Amygdala (tissue), 56 donors: ENCODE measurements at regions not wholly inside any gene's neighbourhood (a gene's known extent, or its start where the extent isn't known, plus 50 kb on each side); places are given as distances from the start of the nearest gene placed in this dataset.

Experiments
- DNase-seq, 56 donors: peaks; one replicate each; lab custom pipeline; 2025; lab: John Stamatoyannopoulos, UW

GRCh38 chr2:37541516-37541915 is 129.9 kb downstream of the CDC42EP3 start:
- DNase-seq, result no peak

GRCh38 chr2:37543999-37544557 is 127.4 kb downstream of the CDC42EP3 start:
- no peak for DNase-seq

DNA sequence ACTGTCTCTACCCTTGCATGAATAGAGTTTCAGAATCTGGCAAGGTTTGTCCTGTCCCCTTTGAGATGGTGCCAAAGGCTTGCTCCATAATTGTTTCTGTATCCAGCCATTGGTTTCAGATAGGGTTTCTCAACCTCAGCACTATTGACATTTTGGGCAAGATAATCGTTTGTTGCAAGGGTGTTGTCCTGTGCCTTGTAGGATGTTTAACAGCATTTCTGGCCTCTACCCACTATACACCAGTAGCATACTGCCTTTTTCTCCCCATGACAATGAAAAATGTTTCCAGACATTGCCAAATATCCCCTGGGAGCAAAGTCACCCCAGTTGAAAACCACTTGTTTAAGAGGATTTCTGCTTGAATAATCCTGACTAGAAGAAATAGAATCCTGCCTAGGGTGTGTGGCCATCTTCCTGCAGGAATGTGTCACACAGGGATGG is 126.8 kb downstream of the CDC42EP3 start:
- DNase-seq, result no peak

DNA sequence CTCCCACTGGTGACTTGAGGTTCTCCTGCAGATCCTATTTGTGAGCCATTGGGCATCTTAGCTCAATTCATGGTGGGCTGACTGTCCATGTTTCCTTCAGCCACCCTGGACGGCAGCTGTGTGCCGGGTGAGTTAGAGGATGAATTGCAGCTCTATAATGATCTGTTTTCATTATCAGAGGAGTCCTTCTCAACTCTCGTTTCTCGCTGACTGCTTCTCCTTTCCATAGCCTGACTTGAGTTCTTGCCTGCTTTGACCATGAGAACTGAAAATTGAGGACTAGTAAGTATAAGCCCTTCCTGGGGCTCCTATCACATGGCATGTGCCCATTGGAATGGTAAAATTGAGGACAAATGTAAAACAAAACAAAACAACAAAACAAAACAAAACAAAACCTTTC is 121.8 kb downstream of the CDC42EP3 start:
- DNase-seq, result no peak

DNA sequence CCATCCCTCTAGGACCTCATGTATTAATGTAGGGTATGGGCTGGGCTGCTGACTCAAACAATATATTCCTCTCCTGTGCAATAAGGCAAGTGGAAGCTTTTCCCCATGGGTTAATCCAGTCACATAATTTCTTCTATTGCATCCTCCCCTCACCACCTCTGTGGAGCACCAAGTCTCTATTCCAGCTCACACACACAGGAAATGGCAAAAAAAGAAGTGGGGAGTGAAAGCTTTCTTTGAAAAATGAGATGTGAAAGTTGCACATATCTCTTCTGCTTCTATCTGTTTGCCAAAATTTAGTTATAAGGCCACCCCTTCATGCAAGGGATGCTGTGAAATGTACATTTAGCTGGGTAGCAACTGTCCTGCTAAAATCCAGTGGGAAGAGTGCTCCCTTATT is 121.3 kb downstream of the CDC42EP3 start:
- DNase-seq, result no peak

DNA sequence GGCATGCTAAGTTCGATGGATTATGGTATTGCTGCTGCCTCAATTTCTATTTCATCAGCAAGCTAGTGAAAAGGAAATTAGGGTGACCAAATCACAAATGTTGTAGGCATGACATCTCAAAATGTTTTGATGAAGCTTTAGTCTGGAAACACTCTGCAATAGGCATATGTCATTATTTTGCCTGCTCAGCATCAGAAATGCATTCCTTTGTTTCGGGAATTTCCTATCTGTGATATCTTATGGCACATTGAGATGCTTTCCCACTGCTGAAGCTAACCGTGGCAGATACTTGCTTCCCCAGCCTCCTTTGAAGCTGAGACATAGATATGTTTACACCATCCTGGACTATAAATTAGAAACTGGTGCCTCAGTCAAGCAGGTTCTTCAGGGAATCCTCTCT is 119.7 kb downstream of the CDC42EP3 start:
- DNase-seq, result no peak

DNA sequence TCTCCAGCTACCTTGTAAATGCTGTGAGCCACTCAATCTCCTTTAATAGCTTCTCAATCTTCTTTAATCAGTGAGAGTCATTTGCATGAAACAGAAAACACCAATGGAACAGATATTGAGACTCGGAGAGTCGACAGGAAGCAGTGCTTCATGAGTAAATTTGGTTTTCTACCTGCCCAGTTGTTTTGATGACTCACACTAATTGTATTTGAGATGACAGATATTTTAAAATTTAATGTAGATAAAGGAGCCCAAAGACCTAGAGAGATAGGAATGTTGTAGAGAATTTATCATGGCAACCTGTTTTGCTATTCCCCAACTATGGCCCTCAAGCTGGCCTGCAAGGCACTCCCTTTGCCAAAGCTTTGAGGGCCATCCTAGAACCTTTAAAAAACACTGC is 119.1 kb downstream of the CDC42EP3 start:
- DNase-seq, result no peak

- no peak for DNase-seq
These were observed 117.9 kb downstream of the CDC42EP3 start for GRCh38 chr2:37553411-37554154.

DNA sequence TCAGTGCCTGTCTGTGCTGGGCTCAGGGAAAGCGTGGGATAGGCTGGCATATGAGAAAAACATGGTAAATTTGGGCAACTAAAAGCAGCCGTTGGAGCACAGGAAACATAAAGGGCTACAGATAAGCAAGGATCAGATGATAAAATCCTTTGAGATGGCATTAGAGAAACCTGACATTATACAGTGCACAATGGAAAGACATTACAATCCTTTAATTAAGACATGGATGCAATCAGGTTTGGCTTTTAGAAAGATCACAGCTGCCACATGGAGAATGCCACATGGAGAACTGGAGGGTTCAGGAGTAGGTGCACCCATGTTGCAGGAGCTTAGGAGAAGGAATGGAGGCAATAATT is 117.3 kb downstream of the CDC42EP3 start:
- DNase-seq, result peak in 4 of 56 donors; percentile 7 to 41 (median 20)

- DNase-seq, result no peak
These were observed 116.8 kb downstream of the CDC42EP3 start for GRCh38 chr2:37554687-37555086.

GRCh38 chr2:37555457-37555856 is 116.0 kb downstream of the CDC42EP3 start:
- DNase-seq, result no peak

GRCh38 chr2:37556256-37556655 is 115.2 kb downstream of the CDC42EP3 start:
- no peak for DNase-seq

GRCh38 chr2:37558623-37559022 is 112.8 kb downstream of the CDC42EP3 start:
- peak in 2 of 56 donors; percentile 3 to 10 for DNase-seq

- no peak for DNase-seq
These were observed 111.1 kb downstream of the CDC42EP3 start for GRCh38 chr2:37560241-37560848.

DNA sequence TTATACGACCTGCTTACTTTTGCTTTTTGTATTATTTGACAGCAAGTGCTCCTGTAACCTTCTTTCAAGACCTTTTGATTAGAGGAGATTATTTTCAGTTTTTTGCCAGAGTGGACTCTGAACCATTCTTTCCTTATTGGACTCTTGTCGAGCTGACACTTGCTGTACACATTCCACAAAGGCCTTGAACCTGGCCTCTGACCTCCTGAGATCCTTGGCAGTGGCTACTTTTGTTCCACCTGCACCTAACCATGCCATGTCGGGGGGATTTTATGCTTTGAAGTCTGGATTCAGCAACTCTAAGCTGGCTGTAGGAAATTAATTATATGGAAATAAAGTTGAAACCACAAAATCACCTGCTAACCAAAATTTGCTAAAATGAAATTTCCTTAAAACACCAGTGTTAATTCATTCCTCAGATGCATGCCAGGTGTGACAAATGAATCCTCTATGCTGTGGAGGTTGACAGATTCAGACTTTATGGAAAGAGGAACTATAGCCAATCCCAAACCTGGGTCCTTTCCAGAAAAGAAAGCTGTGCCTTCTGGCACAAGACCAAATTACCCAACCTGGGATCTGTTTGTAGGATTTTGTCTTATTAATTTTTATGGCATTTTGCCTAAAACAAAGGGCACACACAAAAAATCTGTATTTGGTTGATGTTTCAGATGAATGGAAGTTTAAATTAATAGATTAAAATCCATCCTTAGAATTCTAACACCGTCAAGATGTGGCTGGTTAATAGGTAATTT is 110.4 kb downstream of the CDC42EP3 start:
- DNase-seq, result no peak

DNA sequence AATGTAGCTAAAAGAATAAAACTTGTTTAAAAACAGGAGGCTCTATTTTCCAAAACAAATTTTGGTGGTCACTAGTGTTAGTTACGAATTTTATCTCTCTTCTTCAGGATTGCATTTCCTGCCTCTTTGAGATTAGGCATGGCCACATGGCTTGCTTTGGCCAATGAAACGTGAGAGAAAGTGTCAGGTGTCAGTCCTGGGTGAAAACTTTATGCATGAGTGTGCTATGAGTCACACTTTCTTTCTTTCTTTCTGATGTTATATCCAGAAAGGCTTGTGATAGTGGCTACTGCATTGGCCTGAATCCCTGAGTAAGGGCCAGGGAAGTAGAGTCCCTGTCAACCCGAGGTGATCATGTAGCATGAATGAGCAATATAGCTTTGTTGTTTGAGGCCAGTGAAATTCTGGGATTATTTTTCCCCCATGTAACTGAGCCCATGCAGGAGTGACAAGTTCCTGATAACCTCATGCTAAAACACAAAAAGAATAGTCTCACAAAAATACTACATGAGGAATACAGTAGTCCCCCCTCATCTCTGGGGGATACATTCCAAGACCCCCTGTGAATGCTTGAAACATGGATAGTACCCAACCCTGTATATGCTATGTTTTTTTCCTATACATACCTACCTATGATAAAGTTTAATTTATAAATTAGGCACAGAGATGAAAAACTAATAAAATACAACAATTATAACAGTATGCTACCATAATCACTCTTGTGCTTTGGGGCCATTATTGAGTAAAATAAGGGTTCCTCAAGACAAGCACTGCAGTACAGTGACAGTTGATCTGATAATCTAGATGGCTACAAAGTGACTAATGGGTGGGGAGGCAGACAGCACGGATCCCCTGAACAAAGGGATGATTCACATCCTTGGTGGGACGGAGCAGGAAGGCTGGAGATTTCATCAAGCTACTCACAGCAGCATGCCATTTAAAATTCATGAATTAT is 109.5 kb downstream of the CDC42EP3 start:
- no peak for DNase-seq

DNA sequence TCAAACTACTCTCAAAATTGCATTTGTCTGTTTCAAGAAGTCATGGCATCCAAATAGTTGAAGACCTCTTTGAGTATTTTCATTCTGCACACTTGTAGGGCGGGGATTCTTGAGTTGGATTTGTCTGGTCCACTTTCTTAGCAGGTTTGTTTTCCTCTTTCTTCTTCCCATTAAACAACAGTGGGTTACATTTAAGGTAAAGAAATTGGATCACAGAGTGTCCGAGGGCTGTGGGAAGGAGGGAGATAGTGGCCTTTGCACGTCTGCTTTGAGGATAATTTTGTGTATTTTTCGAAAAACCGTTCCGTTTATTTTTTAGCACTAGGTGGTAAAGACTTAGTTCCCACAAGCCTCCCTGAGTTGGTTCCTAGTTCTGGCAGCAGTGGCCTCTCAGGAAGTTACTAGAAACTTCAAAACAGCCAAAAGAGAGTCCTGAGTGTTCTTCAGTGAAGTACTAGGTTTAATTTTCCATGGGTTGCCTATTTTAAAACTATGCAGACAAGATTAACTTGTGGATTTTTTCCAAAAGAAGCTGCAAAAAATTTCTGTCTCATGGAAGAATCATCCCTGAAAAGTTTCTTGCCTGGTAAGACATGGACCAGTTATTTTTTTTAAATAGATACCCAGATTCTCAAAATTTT is 107.9 kb downstream of the CDC42EP3 start:
- DNase-seq, result no peak

GRCh38 chr2:37564356-37564755 is 107.1 kb downstream of the CDC42EP3 start:
- DNase-seq, result no peak

- no peak for DNase-seq
These were observed 104.9 kb downstream of the CDC42EP3 start for GRCh38 chr2:37566517-37566981.

DNA sequence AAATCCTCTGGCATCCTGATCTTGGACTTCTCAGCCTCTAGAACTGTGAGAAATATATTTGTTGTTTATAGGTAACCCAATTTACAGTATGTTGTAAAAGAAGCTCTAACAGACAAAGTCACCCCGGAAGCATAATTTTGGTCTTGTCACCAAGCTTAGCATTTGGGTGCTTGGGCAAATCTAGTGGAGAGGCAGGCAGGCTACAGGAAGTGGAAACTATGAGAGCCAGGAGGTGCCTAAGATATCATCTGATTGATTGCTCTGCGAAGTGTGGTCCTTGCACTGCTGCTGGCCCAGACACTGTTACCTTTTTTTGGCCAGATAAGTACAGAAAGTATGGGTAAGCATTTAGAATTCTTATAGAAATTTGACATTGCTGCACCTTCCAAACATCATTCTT is 102.9 kb downstream of the CDC42EP3 start:
- DNase-seq, result no peak
